PC-9 (cell line): ENCODE measurements at regions not wholly inside any gene's neighbourhood (a gene's known extent, or its start where the extent isn't known, plus 50 kb on each side); places are given as distances from the start of the nearest gene placed in this dataset.

Experiments
- CTCF ChIP-seq: fragments of 200-600 bp; sonication (generic); conservative IDR thresholded peaks from 2 replicates; pipeline ENCODE4 v1.6.1; 2017; ENCODE audit warnings: mixed run types, antibody characterized with exemption, mild to moderate bottlenecking, moderate library complexity
- EZH2 ChIP-seq: fragments of 200-600 bp; sonication (generic); IDR thresholded peaks from 2 replicates; pipeline ENCODE4 v1.8.0; 2017; ENCODE audit warnings: antibody characterized with exemption, low read depth

GRCh38 chr10:105586451-105587098, 945.5 kb downstream of the SORCS3 start:
- no peak for TF ChIP-seq CTCF
- no peak for TF ChIP-seq EZH2
